GM21723 (cell line): ENCODE measurements at regions not wholly inside any gene's neighbourhood (a gene's known extent, or its start where the extent isn't known, plus 50 kb on each side); places are given as distances from the start of the nearest gene placed in this dataset.

Source experiments
- ATAC-seq: cut with Tn5 transposase; IDR thresholded peaks from one replicate; pipeline ENCODE4 v1.9.1; 2021; ENCODE audit warnings: mild to moderate bottlenecking, moderate library complexity; ENCODE audit not compliant: unreplicated experiment

DNA sequence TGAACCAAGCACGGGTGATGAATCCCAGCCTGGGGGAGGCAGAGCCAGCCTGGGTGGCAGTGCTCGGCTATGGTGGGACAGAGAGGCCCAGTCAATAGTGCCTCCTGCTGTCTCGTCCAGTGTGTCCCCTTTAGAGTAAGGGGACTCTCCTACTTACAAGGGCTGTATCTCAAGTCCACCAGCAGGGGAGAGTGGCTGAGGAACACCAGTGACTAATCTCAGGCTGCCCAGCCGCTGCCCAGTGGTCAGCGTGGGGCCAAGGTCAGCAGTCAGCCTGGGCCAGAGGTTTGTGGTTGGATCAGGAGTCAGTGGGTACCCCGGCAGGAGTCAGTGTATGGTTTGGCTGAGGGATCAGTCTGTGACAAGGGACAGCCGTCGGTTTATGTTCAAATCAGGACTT is 109.2 kb upstream of the RUNX3 start:
- no peak for ATAC-seq

DNA sequence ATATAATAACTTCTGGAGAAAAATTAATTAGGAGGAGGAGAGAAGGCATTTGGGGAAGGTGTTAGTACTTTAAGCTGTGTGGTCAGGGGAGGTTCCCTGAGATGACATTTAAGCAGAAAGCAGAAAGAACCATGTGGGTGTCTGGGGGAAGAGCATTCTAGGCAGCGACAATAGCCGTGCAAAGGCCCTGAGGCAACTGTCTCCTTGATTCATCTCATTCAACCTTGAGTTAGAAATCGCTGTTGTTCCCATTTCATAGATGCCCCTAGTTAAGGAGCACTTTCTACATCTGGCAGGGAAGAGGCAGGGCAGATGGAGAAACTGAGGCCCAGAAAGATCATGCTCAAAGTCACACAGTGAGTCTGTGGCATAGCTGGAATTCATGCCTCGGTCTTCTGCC is 108.6 kb upstream of the RUNX3 start:
- ATAC-seq: no peak

DNA sequence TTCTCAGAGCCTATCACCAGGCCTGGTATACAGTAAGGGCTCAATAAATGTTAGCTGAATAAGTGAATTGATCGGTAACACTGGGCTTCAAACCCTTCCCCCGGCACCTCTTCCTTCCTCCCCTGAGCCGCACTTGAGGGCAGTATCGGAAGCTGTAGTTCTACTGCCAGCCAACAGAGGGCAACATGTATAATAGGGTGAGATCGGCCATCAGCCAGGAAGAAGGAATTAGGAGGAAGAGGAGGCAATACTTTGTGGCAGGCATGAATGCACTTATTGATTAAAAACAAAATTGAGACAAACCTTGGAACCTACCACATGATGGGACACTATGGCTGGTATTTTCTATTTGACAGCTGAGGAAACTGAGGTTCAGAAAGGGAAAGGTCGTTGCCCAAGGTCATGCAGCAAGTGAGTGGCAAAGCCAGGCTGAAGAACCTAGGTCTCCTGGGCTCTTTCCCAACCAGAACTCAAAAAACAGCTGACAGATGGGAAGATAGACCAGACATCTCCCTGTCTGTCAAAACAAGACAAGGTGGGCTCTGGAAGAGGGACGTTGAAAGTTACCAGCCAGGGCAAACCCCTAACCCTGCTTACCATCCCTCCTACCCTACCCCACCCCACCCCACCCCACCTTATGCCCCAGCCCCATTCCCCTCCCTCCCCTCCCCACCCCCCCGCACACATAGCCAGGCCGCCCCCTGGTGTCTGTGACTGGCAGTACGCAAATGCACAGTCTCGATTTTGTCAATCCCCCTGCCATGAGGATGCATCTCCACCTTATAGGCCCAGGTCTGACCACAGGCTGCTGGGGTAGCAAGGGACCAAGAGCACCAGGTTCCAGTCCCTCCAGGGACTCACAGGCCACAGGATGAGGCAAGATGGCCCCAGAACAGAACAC is 107.3 kb upstream of the RUNX3 start:
- ATAC-seq: no peak

DNA sequence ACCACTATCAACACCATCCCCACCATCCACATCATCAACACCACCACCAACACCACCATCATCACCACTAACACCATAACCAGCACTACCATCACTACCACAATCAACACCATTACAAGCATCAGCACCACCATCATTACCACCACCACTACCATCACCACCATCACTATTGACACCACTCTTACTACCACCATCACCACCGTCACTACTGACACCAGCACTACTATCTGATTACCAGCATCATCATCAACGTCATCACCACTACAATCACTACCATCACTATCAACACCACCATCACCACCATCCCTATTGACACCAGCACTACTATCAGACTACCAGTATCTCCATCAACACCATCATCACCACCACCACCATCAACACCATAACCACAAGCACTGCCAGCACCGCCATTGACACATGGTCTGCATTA is 106.1 kb upstream of the RUNX3 start:
- ATAC-seq: no peak

DNA sequence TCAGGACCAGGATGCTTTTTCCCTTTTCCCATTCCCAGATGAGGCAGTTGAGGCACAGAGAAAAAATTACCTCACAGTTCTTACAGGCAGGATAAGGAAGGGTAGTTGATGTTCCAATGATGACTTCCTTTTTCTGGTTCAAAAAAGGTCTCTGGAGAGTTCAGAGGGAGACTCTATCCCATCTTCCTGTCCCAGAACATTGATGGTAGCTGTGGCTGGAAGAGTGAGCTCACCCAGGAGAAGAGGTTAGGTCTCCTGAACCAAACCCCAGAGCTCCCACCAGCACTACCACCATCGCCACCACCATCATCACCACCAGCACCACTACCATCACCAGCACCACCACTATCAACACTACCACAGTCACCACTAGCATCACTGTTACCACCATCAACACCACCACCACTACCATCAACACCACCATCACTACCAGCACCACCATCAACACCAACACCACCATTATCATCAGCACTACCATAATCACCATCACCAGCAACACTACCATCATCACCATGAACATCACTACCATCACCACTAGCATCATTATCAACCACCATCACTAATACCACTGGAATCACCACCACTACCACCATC is 105.5 kb upstream of the RUNX3 start:
- ATAC-seq: no peak

DNA sequence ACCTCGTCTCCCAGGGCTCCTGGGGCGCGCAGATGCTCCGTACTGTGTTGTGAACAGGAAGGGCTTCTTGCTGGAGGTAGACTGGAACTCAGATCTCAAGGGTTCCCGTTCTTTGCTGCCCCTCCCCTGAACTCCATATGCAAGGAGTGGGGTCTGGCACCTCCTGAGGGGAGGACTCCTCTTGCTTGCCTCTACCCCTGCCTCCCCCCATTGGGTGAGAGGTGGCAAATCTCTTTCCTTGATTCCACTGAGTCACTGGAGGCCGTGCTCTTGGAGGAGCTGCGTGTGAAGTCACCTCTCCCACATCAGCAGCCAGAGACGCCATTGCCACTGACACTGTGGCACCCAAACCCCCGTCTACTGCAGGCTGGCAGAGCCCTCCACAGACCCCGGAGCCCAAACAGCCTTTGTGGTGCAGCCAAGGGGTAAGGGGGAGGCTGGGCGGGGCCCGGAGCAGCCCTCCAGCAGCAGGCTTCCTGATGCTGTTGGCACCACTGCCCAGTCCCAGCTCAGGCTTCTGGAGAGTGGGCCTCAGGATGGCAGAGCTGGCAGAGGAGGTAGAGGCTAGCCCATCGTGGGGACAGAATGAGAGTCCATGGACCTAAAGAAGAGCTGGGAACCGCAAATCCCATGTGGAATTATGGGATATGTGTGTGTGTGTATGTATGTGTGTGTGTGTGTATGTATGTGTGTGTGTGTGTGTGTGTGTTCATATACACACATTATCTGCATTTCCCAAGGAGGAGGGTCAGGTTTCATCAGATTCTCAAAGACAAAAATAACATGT is 104.9 kb upstream of the RUNX3 start:
- ATAC-seq: no peak

DNA sequence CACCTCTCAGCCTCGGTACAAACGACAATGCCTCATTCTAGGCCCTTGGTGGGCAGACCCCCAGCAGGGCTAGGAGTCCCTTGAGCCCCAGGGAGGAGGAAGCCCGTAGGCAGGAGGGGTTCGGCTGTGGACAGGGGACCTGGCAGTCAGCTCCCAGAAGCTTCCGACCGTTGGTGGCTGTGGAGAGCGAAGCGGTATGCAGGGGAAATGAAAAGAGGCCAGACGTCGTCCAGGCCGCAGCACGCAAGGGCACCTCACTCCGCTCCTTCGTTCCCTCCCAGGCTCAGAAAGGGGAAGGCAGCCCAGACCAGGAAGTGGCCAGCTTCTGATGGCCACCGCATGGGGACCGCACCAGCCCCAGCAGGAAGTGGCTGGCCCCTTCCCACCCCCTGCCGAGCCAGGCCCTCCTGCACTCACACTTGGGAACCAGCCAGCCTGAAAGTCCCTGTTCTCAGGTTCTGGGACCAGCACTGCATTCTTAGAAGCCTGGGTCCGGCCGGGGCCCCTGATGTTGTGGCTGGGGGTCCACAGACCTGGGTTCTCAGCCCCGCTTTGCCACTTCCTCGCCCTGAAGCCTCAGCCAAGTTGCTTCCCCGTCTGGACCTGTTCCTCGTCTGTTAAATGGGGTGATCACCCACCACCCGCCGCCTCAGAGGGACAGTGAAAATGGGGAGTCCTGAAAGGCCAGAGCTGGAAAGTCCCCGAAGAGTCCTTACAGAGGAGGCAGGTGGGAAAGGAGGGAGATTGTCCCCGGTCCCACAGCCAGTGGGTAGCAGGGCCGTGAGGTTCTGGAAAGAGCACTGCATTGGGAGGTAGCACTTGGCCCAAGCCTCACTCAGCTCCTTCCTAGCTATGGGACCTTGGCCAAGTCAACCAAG is 104.0 kb upstream of the RUNX3 start:
- no peak for ATAC-seq

DNA sequence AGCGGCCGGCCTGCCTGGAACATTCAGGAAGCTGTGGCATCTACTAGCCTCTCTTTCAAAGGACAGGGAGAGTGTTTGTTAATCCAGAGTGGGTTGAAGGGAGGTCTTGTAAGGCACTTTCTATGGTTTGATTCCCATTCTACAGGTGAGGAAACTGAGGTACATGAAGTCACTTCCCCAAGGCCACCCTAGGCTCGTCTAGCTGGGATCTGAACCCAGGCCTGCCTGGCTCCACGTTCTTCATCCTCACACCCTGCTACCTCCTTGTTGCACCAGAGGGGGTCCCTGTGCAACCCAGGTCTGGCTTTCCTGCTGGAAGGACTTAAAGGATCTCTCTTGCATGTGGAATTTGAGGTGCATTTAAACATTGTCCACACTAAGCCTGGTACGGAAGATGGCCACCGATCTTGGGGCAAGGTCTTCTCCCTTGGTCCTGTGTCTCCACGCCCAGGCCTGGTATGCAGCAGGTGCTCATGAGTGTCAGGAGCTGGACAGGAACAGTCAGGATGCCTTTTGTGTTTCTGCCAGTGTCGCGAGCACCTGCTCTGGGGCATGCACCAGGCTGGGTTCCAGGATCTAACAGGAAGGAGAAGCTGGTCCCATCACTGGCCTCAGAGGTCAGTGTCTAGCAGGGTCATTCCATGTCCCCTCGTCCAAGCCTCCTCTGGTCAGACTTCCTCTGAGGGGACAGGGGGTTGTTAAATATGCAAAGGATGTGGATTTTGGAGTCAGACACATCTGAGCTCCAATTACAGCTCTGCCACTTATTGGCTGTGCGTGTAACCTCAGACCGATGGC is 103.2 kb upstream of the RUNX3 start:
- ATAC-seq: no peak

DNA sequence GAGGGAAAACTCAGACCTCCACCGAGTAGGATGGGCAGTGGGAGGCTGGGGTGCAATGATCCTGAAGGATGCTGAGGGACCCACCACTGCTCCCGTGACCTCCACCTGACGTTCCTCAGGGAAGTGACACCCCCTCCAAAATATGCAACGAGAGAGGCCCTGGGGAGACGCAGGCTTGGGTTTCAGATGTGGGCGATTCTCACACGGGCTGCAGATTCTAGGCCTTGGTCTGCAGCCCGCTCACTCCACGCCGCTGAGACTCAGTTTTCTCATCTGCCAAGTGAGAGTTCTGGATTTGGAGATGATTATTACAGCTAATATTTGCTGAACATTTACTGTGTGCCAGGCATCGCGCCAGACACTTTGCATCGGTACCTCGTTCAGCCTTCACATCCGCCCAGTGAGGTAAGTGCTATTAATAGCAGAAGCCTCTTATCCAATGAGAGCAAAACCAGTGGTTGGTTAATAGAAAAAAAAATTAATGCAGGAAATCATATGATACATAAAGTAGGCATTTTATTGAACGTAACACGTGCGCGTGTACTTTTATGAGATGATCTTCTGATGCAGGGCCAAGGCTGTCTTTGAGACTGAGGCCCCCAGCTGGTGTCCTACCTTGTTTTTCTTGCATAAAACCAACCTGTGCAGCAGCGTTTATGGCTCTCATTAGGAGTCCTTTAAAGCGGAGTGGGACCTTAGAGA is 102.0 kb upstream of the RUNX3 start:
- ATAC-seq: peak; percentile 37

DNA sequence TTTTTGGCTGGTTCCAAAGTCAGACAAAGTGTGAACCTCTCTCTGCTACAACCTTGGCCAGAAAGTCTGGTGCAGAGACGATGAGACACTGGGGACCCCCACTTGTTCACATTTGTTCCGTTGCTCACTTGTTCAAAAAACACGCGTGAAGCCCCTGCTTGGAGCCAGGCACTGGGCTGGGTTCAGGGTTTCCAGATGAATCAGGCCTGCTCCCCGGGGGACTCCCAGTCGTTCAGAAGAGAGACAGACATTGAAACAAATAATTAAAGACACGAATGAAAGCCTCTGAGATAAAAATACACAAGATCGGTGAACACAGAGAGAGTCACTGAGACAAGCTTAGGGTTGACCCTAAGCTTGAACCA is 101.5 kb upstream of the RUNX3 start:
- ATAC-seq: peak; percentile 20

DNA sequence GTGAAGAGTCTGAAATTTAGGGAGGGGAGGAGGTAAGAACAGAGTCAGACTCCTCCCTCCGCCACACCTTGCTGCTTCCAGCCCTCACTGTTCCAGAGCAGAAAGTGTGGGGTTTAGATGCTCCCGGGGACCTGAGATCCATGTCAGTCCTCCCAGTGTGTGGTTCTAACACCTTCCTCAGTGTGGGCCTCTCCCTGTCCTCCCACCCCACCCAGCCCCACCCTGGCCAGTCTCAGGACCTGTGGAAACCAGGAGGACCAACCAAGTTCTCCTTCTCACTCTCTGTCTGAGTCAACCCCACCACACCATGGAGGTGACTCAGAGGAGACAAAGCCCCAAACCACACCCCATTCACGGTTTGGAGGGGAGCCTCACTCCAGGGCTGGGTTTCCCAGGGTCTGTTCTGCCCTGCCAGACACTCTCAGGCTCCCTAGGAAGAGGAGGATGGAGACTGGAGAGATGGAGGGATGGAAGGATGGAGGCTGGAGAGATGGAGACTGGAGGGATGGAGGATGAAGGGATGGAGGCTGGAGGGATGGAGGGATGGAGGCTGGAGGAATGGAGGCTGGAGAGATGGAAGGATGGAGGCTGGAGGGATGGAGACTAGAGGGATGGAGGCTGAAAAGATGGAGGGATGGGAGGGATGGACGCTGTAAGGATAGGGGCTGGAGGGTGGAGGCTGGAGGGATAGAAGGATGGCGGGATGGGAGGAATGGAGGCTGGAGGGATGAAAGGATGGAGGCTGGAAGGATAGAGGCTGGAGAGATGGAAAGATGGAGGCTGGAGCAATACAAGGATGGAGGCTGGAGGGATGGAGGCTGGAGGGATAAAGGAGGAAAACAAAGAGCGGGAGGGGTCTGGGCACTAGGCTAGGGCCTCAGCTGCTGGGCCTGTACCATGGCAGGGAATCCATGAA is 100.9 kb upstream of the RUNX3 start:
- ATAC-seq: peak; percentile 41

DNA sequence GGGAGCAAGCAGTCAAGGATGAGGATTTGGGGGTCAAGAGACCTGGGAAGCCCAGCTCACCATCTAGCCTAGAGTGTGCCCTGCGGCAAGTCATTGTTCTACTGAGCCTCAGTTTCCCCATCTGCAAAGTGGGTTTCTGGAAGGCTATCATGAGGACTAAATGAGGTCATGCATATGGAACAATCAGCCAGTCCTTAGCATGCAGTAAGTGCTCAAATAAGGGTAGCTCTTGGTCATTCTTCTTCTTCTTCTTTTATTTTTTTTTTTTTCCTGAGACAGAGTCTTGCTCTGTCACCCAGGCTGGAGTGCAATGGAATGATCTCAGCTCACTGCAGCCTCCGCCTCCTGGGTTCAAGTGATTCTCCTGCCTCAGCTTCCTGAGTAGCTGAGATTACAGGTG is 99.9 kb upstream of the RUNX3 start:
- no peak for ATAC-seq

DNA sequence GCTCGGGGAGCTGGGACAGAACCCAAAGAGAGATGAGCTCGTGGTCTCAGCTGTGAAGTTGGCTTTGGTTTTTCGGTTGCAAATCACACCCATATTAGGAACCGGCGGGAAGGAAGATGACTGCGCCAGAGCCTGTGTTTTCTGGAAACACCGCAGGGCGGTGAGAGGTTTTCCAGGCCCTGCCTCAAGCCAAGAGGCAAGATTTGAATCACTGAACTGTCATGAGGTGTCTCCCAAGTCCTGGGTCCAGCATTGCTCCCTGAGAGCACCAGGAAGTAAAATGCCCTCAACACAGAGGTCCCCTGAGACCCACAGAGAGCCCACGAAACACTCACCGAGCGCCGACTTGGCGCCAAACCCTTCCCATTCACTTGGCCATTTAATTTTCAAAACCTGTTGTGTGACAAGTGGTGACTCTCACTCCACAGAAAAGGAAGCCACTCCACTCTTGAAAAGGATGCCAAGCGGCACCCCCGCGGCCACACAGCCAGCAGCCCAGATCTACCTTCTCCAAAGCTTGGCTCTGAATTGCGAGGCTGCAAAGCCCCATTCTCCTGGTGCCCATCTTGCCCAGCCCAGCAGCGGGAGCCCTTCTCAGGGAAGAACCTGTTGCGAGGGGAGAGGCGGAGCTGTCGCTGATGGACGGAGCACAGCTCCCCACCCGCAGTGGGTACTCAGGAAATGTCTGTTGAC is 99.0 kb upstream of the RUNX3 start:
- ATAC-seq: no peak

DNA sequence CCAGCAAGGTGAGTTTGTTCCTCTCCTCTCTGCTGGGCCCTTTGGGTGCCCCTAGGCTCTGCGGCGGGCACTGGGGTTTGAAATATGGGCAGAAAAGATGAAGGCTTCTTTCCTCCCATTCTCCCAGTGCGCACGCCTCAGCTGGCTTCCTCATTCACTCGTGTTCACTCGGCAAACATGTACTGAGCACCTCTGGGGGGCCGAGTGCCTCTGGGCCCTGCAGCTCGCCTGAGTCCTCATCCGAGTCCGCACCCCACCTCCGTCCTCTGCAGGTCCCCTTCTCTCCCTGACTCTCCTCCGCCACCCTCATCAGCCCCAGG is 98.5 kb upstream of the RUNX3 start:
- ATAC-seq: no peak

DNA sequence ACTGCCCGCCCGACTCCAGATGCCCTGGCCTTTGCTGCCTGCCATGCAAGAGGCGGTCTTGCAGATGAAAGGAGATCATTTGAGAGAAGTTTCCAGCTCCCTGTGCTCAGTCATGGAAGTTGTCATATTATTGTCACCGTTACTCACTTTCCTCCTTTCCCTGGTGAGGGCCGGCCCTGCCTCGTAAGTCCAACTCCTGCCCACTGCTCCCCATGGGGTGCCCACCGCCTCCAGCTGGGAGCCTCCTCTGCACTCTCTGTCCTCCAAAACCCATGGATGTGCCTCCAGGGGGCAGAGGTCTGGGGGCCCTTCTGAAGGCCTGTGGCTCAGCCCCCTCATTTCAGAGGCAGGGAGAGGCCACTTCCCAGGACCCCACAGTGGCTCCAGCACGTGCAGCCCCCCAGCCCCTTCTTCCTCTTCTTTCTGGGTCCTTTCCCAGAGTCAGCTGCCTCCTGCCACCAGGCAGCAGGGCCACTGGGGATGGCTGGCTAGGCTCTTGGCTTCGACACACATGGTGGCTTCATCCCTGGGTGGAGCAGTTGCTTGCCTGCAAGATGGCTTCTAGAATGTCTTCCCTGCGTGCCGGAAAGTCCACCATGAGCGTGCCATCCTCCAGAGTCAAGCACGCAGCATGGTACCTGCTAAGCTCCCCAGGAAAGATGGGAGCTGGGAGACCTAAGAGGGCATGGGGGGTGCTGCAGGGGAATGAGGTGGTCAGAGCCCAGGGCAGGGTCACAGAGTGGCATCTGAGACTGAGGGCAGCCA is 97.9 kb upstream of the RUNX3 start:
- ATAC-seq: no peak

DNA sequence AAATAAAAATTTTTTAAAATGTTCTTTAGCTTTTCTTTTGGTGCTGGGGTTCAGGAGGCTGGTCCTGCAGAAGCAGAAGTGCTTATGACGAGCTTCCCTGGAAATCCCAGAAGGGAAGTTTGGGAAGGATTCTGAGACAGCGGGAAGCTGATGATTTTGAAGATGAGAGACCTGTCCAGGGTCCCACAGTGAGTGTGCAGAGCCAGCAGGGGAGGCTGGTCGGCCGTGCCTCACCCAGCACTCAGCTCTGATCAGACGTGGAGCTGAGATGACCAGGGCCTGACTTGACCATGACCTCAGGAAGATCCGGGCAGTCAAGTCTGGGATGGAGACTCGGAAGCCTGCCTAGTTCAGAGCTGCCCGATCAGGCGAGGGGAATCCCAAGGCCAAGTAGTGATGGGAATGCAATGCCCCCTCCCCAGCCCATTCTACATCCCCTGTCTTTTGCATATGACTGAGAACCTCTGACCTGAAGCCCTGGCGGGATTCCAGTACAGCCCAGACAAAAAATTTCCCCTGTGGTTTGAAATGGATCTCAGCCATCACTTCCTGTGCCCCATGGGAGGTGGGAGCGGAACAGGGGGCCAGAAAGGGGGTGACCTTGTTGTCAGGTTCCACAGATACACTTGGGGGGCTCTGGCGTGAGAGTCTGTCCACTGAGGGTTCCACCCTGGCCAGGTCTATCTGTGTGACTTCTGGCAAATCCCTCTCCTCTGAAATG is 96.8 kb upstream of the RUNX3 start:
- no peak for ATAC-seq

DNA sequence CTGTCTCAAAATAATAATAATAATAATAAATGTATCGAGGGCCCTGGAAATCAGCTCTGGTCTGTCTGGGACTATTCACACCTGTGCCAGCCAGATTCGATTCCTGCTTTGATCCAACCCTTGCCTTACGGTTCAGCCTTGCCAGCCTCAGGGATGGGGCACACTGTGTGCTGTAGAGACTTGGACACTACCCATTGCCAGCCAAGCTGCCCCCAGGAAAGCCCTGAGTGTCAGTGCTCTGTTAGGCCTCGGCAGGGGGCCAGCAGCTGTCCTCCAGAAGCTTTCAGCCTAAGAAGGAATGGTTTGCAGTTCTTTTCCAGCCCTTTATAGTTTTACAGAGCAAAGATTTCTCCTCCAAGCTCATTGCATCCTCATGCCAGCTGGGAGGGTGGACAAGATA is 96.2 kb upstream of the RUNX3 start:
- no peak for ATAC-seq
